SJSA1 (cell line): ENCODE measurements at regions not wholly inside any gene's neighbourhood (a gene's known extent, or its start where the extent isn't known, plus 50 kb on each side); places are given as distances from the start of the nearest gene placed in this dataset.

Source experiments
- DNase-seq, 2 experiments: peaks; one replicate each; pipeline ENCODE4 v3.0.0-alpha.2; 2015 to 2020; ENCODE audit warnings: low spot score in 2 of 2, low read depth in 1 of 2
- H3K27ac ChIP-seq: fragments of 250-450 bp; sonication (Bioruptor Pico); 2 replicates; pipeline ENCODE4 v1.5.1; 2020; ENCODE audit warnings: mild to moderate bottlenecking, moderate library complexity
- H3K27me3 ChIP-seq: fragments of 250-450 bp; sonication (Bioruptor Pico); replicated peaks from 2 replicates; pipeline ENCODE4 v1.5.1; 2020; ENCODE audit warnings: mild to moderate bottlenecking, moderate library complexity
- H3K36me3 ChIP-seq: fragments of 250-450 bp; sonication (Bioruptor Pico); 2 replicates; pipeline ENCODE4 v1.5.1; 2020; ENCODE audit warnings: mild to moderate bottlenecking
- H3K4me1 ChIP-seq: fragments of 250-450 bp; sonication (Bioruptor Pico); replicated peaks from 2 replicates; pipeline ENCODE4 v1.6.1; 2021; ENCODE audit warnings: mild to moderate bottlenecking
- H3K4me3 ChIP-seq: fragments of 250-450 bp; sonication (Bioruptor Pico); 2 replicates; pipeline ENCODE4 v1.5.1; 2020; ENCODE audit warnings: mild to moderate bottlenecking
- H3K9me3 ChIP-seq: fragments of 250-450 bp; sonication (Bioruptor Pico); replicated peaks from 2 replicates; pipeline ENCODE4 v1.5.1; 2020; ENCODE audit warnings: mild to moderate bottlenecking

- H3K27ac ChIP-seq = no peak overlapping the region
- H3K4me1 ChIP-seq = no peaks in the 10 kb centered on the region
- no peak overlapping the region for H3K4me3 ChIP-seq
- peaks cover 5% of the 10 kb centered on the region; the same call in 1 of the 2 replicates for H3K9me3 ChIP-seq
- no peaks in the 10 kb centered on the region for H3K27me3 ChIP-seq
- no peak for DNase-seq
- no peaks in the 10 kb centered on the region for H3K36me3 ChIP-seq
Observed at GRCh38 chr22:49035818-49036457, 791.7 kb downstream of the BRD1 start.

DNA sequence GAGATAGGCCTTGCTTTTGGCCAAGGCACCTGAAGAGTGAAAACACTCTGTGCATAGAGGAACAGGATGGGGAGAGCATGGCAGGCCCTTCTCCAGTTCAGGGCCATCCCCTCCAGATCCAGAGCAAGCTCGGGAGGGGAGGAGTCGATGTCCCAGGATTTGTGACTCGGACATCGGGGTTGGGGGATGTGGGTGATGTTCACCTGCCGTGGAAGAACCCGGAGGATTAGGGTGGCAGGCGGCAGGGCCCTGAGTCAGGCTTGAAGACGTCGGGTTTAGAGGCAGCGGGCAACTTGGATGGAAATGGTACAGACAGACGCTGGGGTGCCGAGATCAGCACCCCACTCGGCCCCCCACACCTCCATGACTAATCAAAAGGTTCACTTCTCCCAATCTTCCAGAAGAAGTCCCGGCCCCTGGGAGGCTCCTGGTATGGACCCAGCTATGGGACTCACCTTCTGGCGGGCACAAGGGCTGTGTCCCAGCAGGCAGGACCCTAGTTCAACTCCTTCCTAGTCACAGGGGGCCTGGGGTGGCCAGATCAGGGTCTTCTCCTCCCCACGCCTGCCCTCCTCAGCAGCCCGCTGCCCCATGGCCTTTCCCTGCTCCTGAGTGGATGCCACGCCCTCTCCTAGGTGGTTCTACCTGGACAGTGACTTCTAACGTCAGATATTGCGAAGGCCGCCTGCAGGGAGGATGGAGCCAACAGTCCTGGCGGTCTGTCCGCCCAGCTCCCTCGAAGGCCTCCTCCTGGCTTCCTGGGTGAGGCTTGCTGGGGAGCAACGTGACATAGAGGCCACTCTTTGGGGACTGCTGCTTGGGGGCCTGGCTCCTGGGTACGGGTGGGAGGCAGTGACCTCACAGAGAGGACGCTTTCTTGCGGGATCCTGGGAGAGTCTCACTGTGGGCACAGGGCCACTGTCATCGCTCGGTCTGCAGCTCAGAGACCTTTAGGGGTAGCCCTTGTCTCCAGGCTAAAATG is 792.5 kb downstream of the BRD1 start:
- no peaks in the 10 kb centered on the region for H3K4me1 ChIP-seq
- H3K9me3 ChIP-seq = peaks cover 5% of the 10 kb centered on the region; the same call in 1 of the 2 replicates
- no peak overlapping the region for H3K27ac ChIP-seq
- no peak for DNase-seq
- no peak overlapping the region for H3K4me3 ChIP-seq
- H3K27me3 ChIP-seq = no peaks in the 10 kb centered on the region
- no peaks in the 10 kb centered on the region for H3K36me3 ChIP-seq

GRCh38 chr22:49033616-49034015 is 794.1 kb downstream of the BRD1 start:
- no peak for DNase-seq
- Histone ChIP-seq H3K9me3 (peaks cover 5% of the 10 kb centered on the region; the same call in 1 of the 2 replicates), H3K27ac (no peak overlapping the region), H3K27me3 (no peaks in the 10 kb centered on the region), H3K36me3 (no peaks in the 10 kb centered on the region), H3K4me1 (no peaks in the 10 kb centered on the region), H3K4me3 (no peak overlapping the region)

GRCh38 chr22:49032821-49033220 is 794.9 kb downstream of the BRD1 start:
- DNase-seq = no peak
- Histone ChIP-seq H3K9me3 (peaks cover 5% of the 10 kb centered on the region; the same call in 1 of the 2 replicates), H3K4me1 (no peaks in the 10 kb centered on the region), H3K4me3 (no peak overlapping the region), H3K27me3 (no peaks in the 10 kb centered on the region), H3K27ac (no peak overlapping the region), H3K36me3 (no peaks in the 10 kb centered on the region)

GRCh38 chr22:49031746-49032330 is 795.8 kb downstream of the BRD1 start:
- Histone ChIP-seq H3K27me3 (no peaks in the 10 kb centered on the region), H3K36me3 (no peaks in the 10 kb centered on the region), H3K27ac (no peak overlapping the region), H3K9me3 (peaks cover 4% of the 10 kb centered on the region; the same call in 1 of the 2 replicates), H3K4me1 (no peaks in the 10 kb centered on the region), H3K4me3 (no peak overlapping the region)
- no peak for DNase-seq

GRCh38 chr22:49028111-49028510 is 799.6 kb downstream of the BRD1 start:
- H3K4me3 ChIP-seq = no peak overlapping the region
- no peaks in the 10 kb centered on the region; the same call in 1 of the 2 replicates for H3K9me3 ChIP-seq
- H3K27ac ChIP-seq = no peak overlapping the region
- H3K27me3 ChIP-seq = no peaks in the 10 kb centered on the region
- H3K36me3 ChIP-seq = no peaks in the 10 kb centered on the region
- no peaks in the 10 kb centered on the region for H3K4me1 ChIP-seq
- no peak for DNase-seq

GRCh38 chr22:49027368-49027670 is 800.4 kb downstream of the BRD1 start:
- Histone ChIP-seq H3K27ac (no peak overlapping the region), H3K36me3 (no peaks in the 10 kb centered on the region), H3K9me3 (no peaks in the 10 kb centered on the region; the same call in 1 of the 2 replicates), H3K27me3 (no peaks in the 10 kb centered on the region), H3K4me1 (no peaks in the 10 kb centered on the region), H3K4me3 (no peak overlapping the region)
- no peak for DNase-seq

DNA sequence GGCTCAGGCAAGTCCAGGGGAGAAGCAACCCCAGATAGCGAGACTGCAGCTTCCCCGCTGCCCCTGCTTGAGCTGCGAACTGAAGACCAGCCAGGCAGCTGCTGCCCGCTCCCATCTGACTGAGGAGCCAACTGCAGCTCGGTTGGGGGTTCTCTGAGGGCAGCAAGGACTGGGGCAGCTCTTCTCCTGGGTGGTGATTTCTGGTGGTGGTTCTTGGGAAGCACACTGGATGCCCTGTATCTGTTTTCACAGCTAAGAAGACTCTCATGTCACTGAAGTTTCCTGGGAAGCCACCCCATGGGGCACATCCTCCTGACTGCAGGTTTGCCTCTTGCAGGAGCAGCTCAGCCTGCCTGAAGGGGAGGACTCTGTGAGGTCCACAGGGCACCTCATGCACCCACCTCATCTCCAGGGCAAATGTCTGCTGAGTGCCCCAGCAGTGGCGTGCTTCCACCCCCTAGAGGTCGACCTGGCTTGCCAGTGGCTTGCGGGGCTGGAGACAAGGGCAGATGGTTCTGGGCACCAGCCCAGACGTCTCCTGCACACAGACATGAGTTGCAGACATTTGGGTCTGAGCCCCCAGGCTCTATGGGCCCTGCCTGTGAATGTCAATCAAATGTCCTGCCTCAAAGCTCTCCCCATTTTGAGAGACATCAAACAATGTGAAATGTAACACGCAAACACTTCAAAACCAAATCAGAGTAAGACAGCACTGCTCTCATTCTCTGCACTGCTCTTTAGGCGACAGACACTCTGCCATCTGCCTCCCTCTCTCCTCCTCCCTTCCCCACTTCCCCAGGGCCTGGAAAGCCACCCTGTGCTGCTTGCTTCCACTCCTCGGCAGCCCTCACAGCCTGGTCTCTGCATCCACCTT is 800.9 kb downstream of the BRD1 start:
- H3K4me1 ChIP-seq = no peaks in the 10 kb centered on the region
- DNase-seq = no peak
- H3K4me3 ChIP-seq = no peak overlapping the region
- no peaks in the 10 kb centered on the region for H3K36me3 ChIP-seq
- no peaks in the 10 kb centered on the region; the same call in 1 of the 2 replicates for H3K9me3 ChIP-seq
- no peaks in the 10 kb centered on the region for H3K27me3 ChIP-seq
- H3K27ac ChIP-seq = no peak overlapping the region

GRCh38 chr22:49025791-49026493 is 801.7 kb downstream of the BRD1 start:
- H3K4me3 ChIP-seq = no peak overlapping the region
- H3K36me3 ChIP-seq = no peaks in the 10 kb centered on the region
- H3K27me3 ChIP-seq = no peaks in the 10 kb centered on the region
- no peak for DNase-seq
- peaks cover 3% of the 10 kb centered on the region; the same call in 1 of the 2 replicates for H3K9me3 ChIP-seq
- no peak overlapping the region for H3K27ac ChIP-seq
- no peaks in the 10 kb centered on the region for H3K4me1 ChIP-seq

GRCh38 chr22:49024775-49025440 is 802.8 kb downstream of the BRD1 start:
- H3K4me1 ChIP-seq = no peaks in the 10 kb centered on the region
- no peak overlapping the region for H3K27ac ChIP-seq
- H3K36me3 ChIP-seq = no peaks in the 10 kb centered on the region
- DNase-seq = no peak
- peaks cover 3% of the 10 kb centered on the region; the same call in 1 of the 2 replicates for H3K9me3 ChIP-seq
- no peak overlapping the region for H3K4me3 ChIP-seq
- H3K27me3 ChIP-seq = no peaks in the 10 kb centered on the region

- Histone ChIP-seq H3K27me3 (no peaks in the 10 kb centered on the region), H3K4me3 (no peak overlapping the region), H3K27ac (no peak overlapping the region), H3K4me1 (no peaks in the 10 kb centered on the region), H3K36me3 (no peaks in the 10 kb centered on the region), H3K9me3 (peaks cover 3% of the 10 kb centered on the region; the same call in 1 of the 2 replicates)
- DNase-seq = no peak
Observed at GRCh38 chr22:49023879-49024774, 803.5 kb downstream of the BRD1 start.
